ENCODE measurements at regions not wholly inside any gene's neighbourhood (a gene's known extent, or its start where the extent isn't known, plus 50 kb on each side); places are given as distances from the start of the nearest gene placed in this dataset.

GRCh38 chr9:95606489-95607350 is 89.9 kb upstream of the PTCH1 start:
- H3K27ac ChIP-seq (ENCODE audit: low read depth, low read length), result no peak overlapping the region
- H3K36me3 ChIP-seq (ENCODE audit: control insufficient read depth in 5 of 5, insufficient read depth in 5 of 5, low read length in 5 of 5), result no peaks in the 10 kb centered on the region
- no peaks in the 10 kb centered on the region for H3K27me3 ChIP-seq (ENCODE audit: control insufficient read depth in 5 of 5, insufficient read depth in 4 of 5, low read length in 5 of 5)
- no peaks in the 10 kb centered on the region for H3K9me3 ChIP-seq (ENCODE audit: control insufficient read depth in 5 of 5, low read length in 5 of 5)
- no peak overlapping the region for H3K9ac ChIP-seq (ENCODE audit: low read length in 5 of 5)
- H3K4me3 ChIP-seq (ENCODE audit: low read depth in 1 of 5, low read length in 5 of 5), result no peak overlapping the region
- H3K4me1 ChIP-seq (ENCODE audit: control insufficient read depth in 5 of 5, insufficient read depth in 5 of 5, low read length in 5 of 5), result no peaks in the 10 kb centered on the region

DNA sequence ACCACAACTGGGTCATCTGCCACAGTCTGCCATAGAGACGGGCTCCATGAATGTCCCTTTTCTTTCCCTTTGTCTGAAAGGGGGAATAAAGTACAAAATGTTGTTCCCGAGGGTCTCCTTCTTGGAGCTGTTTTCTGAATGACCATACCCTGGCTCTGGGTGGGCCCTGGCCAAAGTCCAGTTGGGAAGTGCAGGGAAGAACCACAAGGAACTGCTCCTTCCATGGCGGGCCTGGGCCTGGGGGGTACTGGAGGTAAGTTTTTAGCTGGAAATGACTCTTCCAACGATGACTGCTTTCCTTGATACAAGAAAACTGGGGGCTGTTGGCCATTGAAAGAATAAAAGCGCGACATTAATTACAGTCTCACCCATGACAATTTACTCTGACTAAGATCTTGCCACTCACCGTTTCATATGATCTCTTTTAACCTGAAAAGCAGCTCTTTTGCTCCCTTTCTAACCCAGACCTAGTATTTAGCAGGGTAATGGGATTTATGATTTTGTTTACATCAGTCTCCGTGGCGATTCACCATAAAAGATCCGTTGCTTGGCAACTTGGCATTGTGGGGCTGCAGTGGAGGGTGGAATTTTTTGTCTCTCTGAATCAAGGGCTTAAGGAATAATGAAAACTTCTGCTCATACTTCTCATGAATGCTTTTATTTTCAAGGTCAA is 89.2 kb upstream of the PTCH1 start:
- Histone ChIP-seq H3K27me3 (ENCODE audit: control insufficient read depth in 5 of 5, insufficient read depth in 4 of 5, low read length in 5 of 5) (no peaks in the 10 kb centered on the region), H3K36me3 (ENCODE audit: control insufficient read depth in 5 of 5, insufficient read depth in 5 of 5, low read length in 5 of 5) (no peaks in the 10 kb centered on the region), H3K27ac (ENCODE audit: low read depth, low read length) (no peak overlapping the region), H3K9me3 (ENCODE audit: control insufficient read depth in 5 of 5, low read length in 5 of 5) (no peaks in the 10 kb centered on the region), H3K4me3 (ENCODE audit: low read depth in 1 of 5, low read length in 5 of 5) (no peak overlapping the region), H3K4me1 (ENCODE audit: control insufficient read depth in 5 of 5, insufficient read depth in 5 of 5, low read length in 5 of 5) (no peaks in the 10 kb centered on the region), H3K9ac (ENCODE audit: low read length in 5 of 5) (no peak overlapping the region)

GRCh38 chr9:95605101-95605500 is 88.3 kb upstream of the PTCH1 start:
- Histone ChIP-seq H3K36me3 (ENCODE audit: control insufficient read depth in 5 of 5, insufficient read depth in 5 of 5, low read length in 5 of 5) (no peaks in the 10 kb centered on the region), H3K4me1 (ENCODE audit: control insufficient read depth in 5 of 5, insufficient read depth in 5 of 5, low read length in 5 of 5) (no peaks in the 10 kb centered on the region), H3K9me3 (ENCODE audit: control insufficient read depth in 5 of 5, low read length in 5 of 5) (no peaks in the 10 kb centered on the region), H3K4me3 (ENCODE audit: low read depth in 1 of 5, low read length in 5 of 5) (no peak overlapping the region), H3K27ac (ENCODE audit: low read depth, low read length) (no peak overlapping the region), H3K27me3 (ENCODE audit: control insufficient read depth in 5 of 5, insufficient read depth in 4 of 5, low read length in 5 of 5) (no peaks in the 10 kb centered on the region), H3K9ac (ENCODE audit: low read length in 5 of 5) (no peak overlapping the region)

- Histone ChIP-seq H3K27ac (ENCODE audit: low read depth, low read length) (no peak overlapping the region), H3K4me3 (ENCODE audit: low read depth in 1 of 5, low read length in 5 of 5) (no peak overlapping the region), H3K27me3 (ENCODE audit: control insufficient read depth in 5 of 5, insufficient read depth in 4 of 5, low read length in 5 of 5) (no peaks in the 10 kb centered on the region), H3K36me3 (ENCODE audit: control insufficient read depth in 5 of 5, insufficient read depth in 5 of 5, low read length in 5 of 5) (no peaks in the 10 kb centered on the region), H3K9ac (ENCODE audit: low read length in 5 of 5) (no peak overlapping the region), H3K9me3 (ENCODE audit: control insufficient read depth in 5 of 5, low read length in 5 of 5) (no peaks in the 10 kb centered on the region), H3K4me1 (ENCODE audit: control insufficient read depth in 5 of 5, insufficient read depth in 5 of 5, low read length in 5 of 5) (peaks cover 0 to 6% (median 0%) of the 10 kb centered on the region in 5 donors)
Observed at GRCh38 chr9:95598236-95598635, 81.5 kb upstream of the PTCH1 start.

DNA sequence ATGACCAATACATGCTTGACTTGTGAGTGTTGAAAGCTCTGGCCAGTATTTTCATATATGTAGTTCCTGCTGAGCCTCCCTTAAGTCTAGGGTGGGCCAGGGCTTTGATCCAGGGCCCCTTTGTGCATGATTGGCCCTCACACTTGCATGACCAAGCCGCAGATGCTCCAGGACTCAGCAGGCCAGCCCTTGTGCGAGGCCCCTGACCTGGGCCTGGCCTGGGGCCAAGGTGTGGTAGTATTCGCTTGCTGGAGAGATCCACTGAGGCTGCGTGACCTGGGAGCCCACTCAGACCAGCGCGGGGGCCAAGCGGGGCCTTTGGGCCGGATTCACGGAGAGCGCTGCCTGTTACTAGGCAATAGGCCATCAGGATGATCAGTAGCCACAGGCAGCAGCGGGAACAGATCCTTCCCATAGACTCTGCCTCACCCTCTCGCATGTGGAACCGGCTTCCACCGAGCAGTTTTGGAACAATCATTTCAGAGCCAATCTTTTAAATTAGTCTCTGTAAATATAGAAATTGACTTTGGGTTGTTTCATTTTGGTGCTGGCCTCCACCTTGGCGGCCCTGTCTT is 79.0 kb upstream of the PTCH1 start:
- peaks cover 0 to 6% (median 0%) of the 10 kb centered on the region in 5 donors for H3K4me1 ChIP-seq (ENCODE audit: control insufficient read depth in 5 of 5, insufficient read depth in 5 of 5, low read length in 5 of 5)
- no peaks in the 10 kb centered on the region for H3K9me3 ChIP-seq (ENCODE audit: control insufficient read depth in 5 of 5, low read length in 5 of 5)
- no peak overlapping the region for H3K27ac ChIP-seq (ENCODE audit: low read depth, low read length)
- H3K36me3 ChIP-seq (ENCODE audit: control insufficient read depth in 5 of 5, insufficient read depth in 5 of 5, low read length in 5 of 5), result no peaks in the 10 kb centered on the region
- no peaks in the 10 kb centered on the region for H3K27me3 ChIP-seq (ENCODE audit: control insufficient read depth in 5 of 5, insufficient read depth in 4 of 5, low read length in 5 of 5)
- H3K9ac ChIP-seq (ENCODE audit: low read length in 5 of 5), result no peak overlapping the region
- H3K4me3 ChIP-seq (ENCODE audit: low read depth in 1 of 5, low read length in 5 of 5), result no peak overlapping the region

DNA sequence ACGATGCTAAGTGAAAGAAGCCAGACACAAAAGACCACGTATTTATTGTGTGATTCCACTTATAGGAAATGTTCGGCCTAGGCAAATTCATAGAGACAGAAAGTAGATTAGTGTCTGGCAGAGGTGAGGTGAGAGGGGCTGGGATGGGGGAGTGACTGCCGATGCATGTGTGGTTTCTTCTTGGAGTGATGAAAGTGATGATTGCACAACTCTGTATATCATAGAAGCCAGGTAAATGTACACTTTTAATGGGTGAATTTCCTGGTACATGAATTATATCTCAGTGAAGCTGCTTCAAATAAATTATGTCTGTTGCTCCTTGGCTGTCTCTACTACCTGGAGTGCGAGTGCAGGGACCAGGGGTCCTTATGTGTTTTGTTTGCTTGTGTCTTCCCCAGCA is 76.2 kb upstream of the PTCH1 start:
- Histone ChIP-seq H3K27me3 (ENCODE audit: control insufficient read depth in 5 of 5, insufficient read depth in 4 of 5, low read length in 5 of 5) (no peaks in the 10 kb centered on the region), H3K36me3 (ENCODE audit: control insufficient read depth in 5 of 5, insufficient read depth in 5 of 5, low read length in 5 of 5) (no peaks in the 10 kb centered on the region), H3K9ac (ENCODE audit: low read length in 5 of 5) (no peak overlapping the region), H3K4me1 (ENCODE audit: control insufficient read depth in 5 of 5, insufficient read depth in 5 of 5, low read length in 5 of 5) (peaks cover 0 to 6% (median 0%) of the 10 kb centered on the region in 5 donors), H3K27ac (ENCODE audit: low read depth, low read length) (no peak overlapping the region), H3K9me3 (ENCODE audit: control insufficient read depth in 5 of 5, low read length in 5 of 5) (no peaks in the 10 kb centered on the region), H3K4me3 (ENCODE audit: low read depth in 1 of 5, low read length in 5 of 5) (no peak overlapping the region)

- Histone ChIP-seq H3K9ac (ENCODE audit: low read length in 5 of 5) (no peak overlapping the region), H3K36me3 (ENCODE audit: control insufficient read depth in 5 of 5, insufficient read depth in 5 of 5, low read length in 5 of 5) (no peaks in the 10 kb centered on the region), H3K27me3 (ENCODE audit: control insufficient read depth in 5 of 5, insufficient read depth in 4 of 5, low read length in 5 of 5) (peaks cover 0 to 9% (median 4%) of the 10 kb centered on the region in 5 donors), H3K4me1 (ENCODE audit: control insufficient read depth in 5 of 5, insufficient read depth in 5 of 5, low read length in 5 of 5) (no peaks in the 10 kb centered on the region), H3K4me3 (ENCODE audit: low read depth in 1 of 5, low read length in 5 of 5) (no peak overlapping the region), H3K9me3 (ENCODE audit: control insufficient read depth in 5 of 5, low read length in 5 of 5) (no peaks in the 10 kb centered on the region), H3K27ac (ENCODE audit: low read depth, low read length) (no peak overlapping the region)
Observed at GRCh38 chr9:95588724-95589588, 72.2 kb upstream of the PTCH1 start.

DNA sequence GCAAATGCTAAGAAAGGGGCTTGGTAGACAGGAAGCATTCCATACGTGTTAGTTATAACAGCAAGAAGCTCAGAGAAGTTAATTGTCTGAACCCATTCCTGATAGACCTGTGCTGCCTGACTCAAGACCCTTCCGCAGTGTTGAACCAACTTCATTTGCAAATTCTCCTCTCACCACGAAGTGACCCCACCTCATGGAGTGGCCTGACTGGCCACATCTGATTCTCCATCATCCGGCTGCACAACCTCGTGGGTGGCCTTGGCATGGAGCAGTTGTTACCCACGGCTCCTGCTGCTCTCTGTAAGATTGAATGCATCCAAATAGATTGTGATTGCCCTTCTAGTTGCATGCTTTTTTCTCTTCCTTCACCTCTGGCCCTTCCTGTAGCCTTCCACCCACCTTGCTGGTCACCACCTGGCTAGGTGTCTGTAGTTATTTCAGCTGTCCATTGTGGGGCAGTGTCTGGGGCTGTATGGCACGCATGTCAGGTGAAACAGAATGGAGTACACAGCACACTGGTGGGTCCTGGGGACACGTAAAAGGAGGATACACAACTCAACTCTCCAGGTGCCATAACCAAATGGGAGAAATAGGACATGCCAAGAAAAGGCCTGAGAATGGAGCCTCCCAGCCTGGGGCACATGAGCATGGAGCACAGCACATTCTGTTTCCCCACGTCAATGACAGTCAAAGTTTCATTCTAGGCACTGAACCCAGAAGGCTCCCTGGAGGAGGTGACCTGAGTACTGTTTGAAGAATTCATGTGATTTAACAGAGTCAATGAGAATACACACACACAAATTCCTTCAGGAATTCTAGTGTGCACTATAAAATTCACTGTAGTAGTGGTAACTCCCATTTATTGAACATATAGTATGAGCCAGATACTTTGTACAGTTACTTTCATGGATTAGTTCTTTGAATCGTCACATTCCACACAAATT is 70.5 kb upstream of the PTCH1 start:
- no peaks in the 10 kb centered on the region for H3K9me3 ChIP-seq (ENCODE audit: control insufficient read depth in 5 of 5, low read length in 5 of 5)
- H3K9ac ChIP-seq (ENCODE audit: low read length in 5 of 5), result no peak overlapping the region
- no peaks in the 10 kb centered on the region for H3K36me3 ChIP-seq (ENCODE audit: control insufficient read depth in 5 of 5, insufficient read depth in 5 of 5, low read length in 5 of 5)
- no peak overlapping the region for H3K4me3 ChIP-seq (ENCODE audit: low read depth in 1 of 5, low read length in 5 of 5)
- peaks cover 0 to 10% (median 4%) of the 10 kb centered on the region in 5 donors for H3K27me3 ChIP-seq (ENCODE audit: control insufficient read depth in 5 of 5, insufficient read depth in 4 of 5, low read length in 5 of 5)
- H3K4me1 ChIP-seq (ENCODE audit: control insufficient read depth in 5 of 5, insufficient read depth in 5 of 5, low read length in 5 of 5), result no peaks in the 10 kb centered on the region
- H3K27ac ChIP-seq (ENCODE audit: low read depth, low read length), result no peak overlapping the region

DNA sequence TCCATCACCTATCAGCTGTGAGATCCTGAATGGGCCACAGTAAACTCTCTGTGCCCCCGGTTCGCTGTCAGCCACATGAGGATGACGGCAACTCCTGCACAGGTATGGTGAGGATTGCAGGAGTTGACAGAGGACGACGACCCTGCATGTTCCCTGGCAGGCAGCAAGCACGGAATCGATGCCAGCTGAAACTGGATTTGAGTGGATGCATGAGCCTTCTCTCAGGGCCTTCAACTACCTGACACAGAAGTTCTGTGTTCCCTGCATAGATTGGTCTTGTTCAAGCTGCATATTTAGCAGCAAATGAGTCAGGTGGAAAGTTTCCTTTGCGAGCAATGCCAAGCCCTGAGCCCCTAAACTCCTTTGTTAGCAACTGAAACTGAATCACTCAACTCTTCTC is 69.6 kb upstream of the PTCH1 start:
- Histone ChIP-seq H3K27ac (ENCODE audit: low read depth, low read length) (no peak overlapping the region), H3K27me3 (ENCODE audit: control insufficient read depth in 5 of 5, insufficient read depth in 4 of 5, low read length in 5 of 5) (peaks cover 0 to 10% (median 4%) of the 10 kb centered on the region in 5 donors), H3K4me3 (ENCODE audit: low read depth in 1 of 5, low read length in 5 of 5) (no peak overlapping the region), H3K9me3 (ENCODE audit: control insufficient read depth in 5 of 5, low read length in 5 of 5) (no peaks in the 10 kb centered on the region), H3K36me3 (ENCODE audit: control insufficient read depth in 5 of 5, insufficient read depth in 5 of 5, low read length in 5 of 5) (no peaks in the 10 kb centered on the region), H3K4me1 (ENCODE audit: control insufficient read depth in 5 of 5, insufficient read depth in 5 of 5, low read length in 5 of 5) (no peaks in the 10 kb centered on the region), H3K9ac (ENCODE audit: low read length in 5 of 5) (no peak overlapping the region)
